ENCODE measurements at regions not wholly inside any gene's neighbourhood (a gene's known extent, or its start where the extent isn't known, plus 50 kb on each side); places are given as distances from the start of the nearest gene placed in this dataset.
"Not testable (repeated sequence)": the region's sequence is repeated elsewhere in the genome, so short reads cannot be mapped to it uniquely, and the experiment has no call there.

DNA sequence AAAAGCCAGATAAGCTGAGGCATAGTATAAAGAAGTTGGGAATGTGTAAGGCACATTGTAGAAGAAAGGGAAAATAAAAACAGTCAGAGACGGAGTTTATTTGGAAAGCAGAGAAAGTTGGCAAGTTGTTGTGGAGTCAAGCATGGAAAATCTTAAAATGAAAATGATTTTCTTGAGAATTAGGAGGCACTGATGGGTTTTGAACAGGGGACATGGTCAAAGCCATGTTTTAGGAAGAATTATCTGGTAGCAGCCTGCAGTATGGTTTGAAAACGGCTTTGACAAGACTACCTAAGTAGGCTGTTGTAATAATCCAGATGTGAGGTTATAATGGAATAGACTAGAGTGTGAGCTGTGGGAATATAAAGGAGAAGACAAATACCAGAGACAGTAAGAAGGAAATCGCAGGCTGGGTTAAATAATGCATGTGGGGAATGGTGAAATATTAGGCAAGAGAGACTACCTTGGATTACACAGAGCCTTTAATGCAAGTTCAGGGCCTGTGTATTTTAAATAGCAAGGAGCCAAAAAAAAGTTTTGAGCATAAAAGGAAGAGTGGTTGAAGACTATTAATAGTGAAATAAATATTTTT is 130.4 kb upstream of the MEOX2 start:
- H3K4me3 ChIP-seq (ENCODE audit: low read depth, low read length), result no peak overlapping the region
- TF ChIP-seq, protein P1, sequence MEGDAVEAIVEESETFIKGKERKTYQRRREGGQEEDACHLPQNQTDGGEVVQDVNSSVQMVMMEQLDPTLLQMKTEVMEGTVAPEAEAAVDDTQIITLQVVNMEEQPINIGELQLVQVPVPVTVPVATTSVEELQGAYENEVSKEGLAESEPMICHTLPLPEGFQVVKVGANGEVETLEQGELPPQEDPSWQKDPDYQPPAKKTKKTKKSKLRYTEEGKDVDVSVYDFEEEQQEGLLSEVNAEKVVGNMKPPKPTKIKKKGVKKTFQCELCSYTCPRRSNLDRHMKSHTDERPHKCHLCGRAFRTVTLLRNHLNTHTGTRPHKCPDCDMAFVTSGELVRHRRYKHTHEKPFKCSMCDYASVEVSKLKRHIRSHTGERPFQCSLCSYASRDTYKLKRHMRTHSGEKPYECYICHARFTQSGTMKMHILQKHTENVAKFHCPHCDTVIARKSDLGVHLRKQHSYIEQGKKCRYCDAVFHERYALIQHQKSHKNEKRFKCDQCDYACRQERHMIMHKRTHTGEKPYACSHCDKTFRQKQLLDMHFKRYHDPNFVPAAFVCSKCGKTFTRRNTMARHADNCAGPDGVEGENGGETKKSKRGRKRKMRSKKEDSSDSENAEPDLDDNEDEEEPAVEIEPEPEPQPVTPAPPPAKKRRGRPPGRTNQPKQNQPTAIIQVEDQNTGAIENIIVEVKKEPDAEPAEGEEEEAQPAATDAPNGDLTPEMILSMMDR (IDR thresholded peaks at IDR 0.05; ENCODE audit: low read depth, low read length), result no peak

DNA sequence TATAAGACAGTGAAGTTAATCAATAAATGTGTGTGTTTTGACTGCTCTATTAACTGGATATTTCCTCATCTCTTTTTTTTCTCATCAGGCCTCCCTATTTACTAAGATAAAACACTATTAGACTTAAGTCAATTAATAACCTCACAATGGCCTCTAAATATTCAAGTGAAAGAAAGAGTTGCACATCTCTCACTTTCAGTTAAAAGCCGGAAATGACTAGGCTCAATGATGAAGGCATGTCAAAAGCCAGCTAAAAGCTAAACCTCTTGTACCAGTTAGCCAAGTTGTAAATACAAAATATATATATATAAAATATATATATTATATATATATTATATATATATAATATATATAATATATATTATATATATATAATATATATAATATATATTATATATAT is 127.0 kb upstream of the MEOX2 start:
- no peak overlapping the region for H3K4me3 ChIP-seq (ENCODE audit: low read depth, low read length)

DNA sequence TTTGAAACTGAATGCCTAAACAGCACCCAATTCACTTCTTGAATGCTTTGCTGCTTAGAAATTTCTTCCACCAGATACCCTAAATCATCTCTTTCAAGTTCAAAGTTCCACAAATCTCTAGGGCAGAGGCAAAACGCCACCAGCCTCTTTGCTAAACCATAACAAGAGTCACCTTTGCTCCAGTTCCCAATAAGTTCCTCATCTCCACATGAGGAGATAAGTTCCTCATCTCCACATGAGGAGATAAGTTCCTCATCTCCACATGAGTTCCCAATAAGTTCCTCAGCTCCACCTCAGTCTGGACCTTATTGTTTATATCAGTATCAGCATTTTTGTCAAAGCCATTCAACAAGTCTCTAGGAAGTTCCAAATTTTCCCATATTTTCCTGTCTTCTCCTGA is 123.9 kb upstream of the MEOX2 start:
- H3K4me3 ChIP-seq (ENCODE audit: low read depth, low read length), result not testable (repeated sequence)

More for the DNA sequence above, 127.0 kb upstream of the MEOX2 start:
- TF ChIP-seq, protein P1 (IDR thresholded peaks at IDR 0.05; ENCODE audit: low read depth, low read length), result no peak

DNA sequence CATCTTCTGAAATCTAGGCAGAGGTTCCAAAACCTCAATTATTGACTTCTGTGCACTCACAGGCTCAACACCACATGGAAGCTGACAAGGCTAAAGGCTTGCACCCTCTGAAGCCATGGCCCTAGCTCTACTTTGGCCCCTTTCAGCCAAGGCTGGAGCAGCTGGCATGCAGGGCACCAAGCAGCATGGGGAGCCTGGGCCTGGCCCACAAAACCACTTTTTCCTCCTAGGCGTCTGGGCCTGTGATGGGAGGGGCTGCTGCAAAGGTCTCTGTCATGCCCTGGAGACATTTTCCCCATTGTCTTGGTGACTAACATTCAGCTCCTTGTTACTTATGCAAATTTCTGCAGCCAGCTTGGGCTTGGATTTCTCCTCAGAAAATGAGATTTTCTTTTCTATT is 123.5 kb upstream of the MEOX2 start:
- H3K4me3 ChIP-seq (ENCODE audit: low read depth, low read length), result not testable (repeated sequence)

DNA sequence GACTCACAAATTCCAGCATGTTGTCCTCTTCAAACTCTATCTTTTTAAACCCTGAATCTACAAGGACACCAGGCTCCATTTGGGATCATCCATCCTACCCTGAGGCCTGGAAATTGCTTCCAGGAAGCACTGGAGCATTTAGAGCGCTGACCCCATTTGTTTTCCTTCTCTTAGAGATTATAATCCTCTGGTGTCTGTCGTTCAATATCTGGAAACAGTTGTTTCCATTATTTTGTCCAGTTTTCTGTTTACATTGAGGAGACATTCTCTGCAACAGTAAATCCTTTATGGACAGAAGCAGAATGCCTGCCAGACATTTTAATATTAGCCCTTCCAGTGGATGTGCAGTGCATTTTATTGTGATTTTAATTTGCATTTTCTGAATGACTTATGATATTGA is 119.4 kb upstream of the MEOX2 start:
- no peak overlapping the region for H3K4me3 ChIP-seq (ENCODE audit: low read depth, low read length)
- TF ChIP-seq, protein P1 (IDR thresholded peaks at IDR 0.05; ENCODE audit: low read depth, low read length), result no peak

DNA sequence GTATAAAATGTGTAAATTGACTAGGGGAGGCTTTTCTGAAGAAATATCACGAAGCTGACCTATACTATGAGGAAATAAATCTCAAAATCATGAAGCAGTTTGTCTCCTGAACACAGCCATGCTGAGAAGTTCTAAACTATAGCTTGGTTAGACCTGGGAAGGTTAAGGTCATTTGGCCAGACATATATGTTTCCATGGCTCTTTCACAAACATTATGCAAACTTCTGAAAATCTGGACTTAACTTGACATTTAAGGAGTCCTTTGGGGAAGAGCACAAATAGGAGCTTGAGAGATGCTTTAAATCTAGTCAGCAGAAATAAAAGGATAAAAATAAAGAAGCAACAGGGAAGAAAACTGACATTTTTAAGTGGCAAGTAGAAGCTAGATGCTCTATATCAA is 115.9 kb upstream of the MEOX2 start:
- H3K4me3 ChIP-seq (ENCODE audit: low read depth, low read length), result no peak overlapping the region
- TF ChIP-seq, protein P1 (IDR thresholded peaks at IDR 0.05; ENCODE audit: low read depth, low read length), result no peak

DNA sequence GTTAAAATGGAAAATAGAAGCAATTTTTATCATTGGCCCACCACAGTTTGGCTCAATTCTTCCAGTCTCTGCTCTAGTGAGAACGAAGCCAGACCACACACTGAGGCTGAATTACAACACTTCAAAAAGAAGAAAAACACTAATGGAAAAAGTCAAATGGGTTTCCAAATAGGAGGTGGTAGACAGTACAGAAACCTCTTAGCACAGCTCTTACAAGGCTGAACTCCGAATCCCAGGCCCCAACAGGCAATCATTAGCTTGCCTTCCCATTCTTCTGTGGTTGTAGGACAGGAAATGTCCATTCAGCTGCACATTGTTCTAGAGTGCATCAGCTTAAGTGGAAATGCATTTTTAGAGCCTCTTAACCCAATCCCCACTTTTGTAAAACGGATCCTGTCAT is 115.1 kb upstream of the MEOX2 start:
- no peak overlapping the region for H3K4me3 ChIP-seq (ENCODE audit: low read depth, low read length)

DNA sequence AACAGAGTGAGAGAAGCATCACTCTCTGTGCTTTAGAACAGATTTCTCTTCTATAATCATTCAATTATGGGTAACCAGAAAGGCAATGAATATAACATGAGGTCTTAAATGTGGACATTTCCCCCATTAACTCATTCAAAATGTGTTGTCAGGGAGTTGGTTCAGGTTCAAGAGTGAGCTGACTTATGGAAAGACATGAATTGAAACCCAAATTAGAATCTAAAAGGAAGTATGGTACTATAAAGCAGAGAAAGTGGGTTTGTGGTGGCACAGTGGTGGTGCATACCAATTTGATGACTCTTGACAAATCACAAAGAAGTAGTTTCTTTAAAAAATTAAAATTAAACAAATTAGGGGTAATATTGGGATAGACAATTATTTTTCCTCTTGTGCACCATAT is 114.6 kb upstream of the MEOX2 start:
- TF ChIP-seq, protein P1 (IDR thresholded peaks at IDR 0.05; ENCODE audit: low read depth, low read length), result no peak
- no peak overlapping the region for H3K4me3 ChIP-seq (ENCODE audit: low read depth, low read length)

More for the DNA sequence above, 115.1 kb upstream of the MEOX2 start:
- TF ChIP-seq, protein P1 (IDR thresholded peaks at IDR 0.05; ENCODE audit: low read depth, low read length), result no peak
